Kidney epithelial cell (primary cell): ENCODE measurements at regions not wholly inside any gene's neighbourhood (a gene's known extent, or its start where the extent isn't known, plus 50 kb on each side); places are given as distances from the start of the nearest gene placed in this dataset.
A peak's percentile ranks its signal among the peaks of the same experiment; 100 is the strongest.

Experiments used
- DNase-seq: peaks from one replicate; pipeline ENCODE4 v3.0.0-alpha.2; 2010; ENCODE audit warnings: low read depth
- H3K27me3 ChIP-seq: 2 replicates; pipeline ENCODE4 v1.6.0; 2011; ENCODE audit warnings: low read length; ENCODE audit not compliant: control insufficient read depth, insufficient read depth
- H3K36me3 ChIP-seq: 2 replicates; pipeline ENCODE4 v1.5.1; 2011; ENCODE audit warnings: low read length; ENCODE audit not compliant: control insufficient read depth, insufficient read depth
- H3K4me3 ChIP-seq: 2 replicates; pipeline ENCODE4 v1.5.1; 2011; ENCODE audit warnings: low read depth, mild to moderate bottlenecking, control low read depth, low read length
- CTCF ChIP-seq: IDR thresholded peaks from 2 replicates; pipeline ENCODE4 v1.5.1; 2011; ENCODE audit warnings: mild to moderate bottlenecking, moderate library complexity, low read length, control low read depth, inconsistent platforms; ENCODE audit not compliant: insufficient read depth, poor library complexity, severe bottlenecking

- no peak for TF ChIP-seq CTCF
- Histone ChIP-seq H3K4me3 (no peak overlapping the region), H3K27me3 (no peaks in the 10 kb centered on the region), H3K36me3 (no peaks in the 10 kb centered on the region)
- DNase-seq: no peak
Observed at GRCh38 chr11:127931803-127932202, 655.6 kb downstream of the ETS1 start.

- no peak for DNase-seq
- no peaks in the 10 kb centered on the region for H3K27me3 ChIP-seq
- H3K4me3 ChIP-seq: no peak overlapping the region
- no peak for TF ChIP-seq CTCF
- H3K36me3 ChIP-seq: no peaks in the 10 kb centered on the region
Observed at GRCh38 chr11:127926721-127927120, 660.6 kb downstream of the ETS1 start.

GRCh38 chr11:127925475-127925874, 661.9 kb downstream of the ETS1 start:
- H3K27me3 ChIP-seq: no peaks in the 10 kb centered on the region
- no peak for TF ChIP-seq CTCF
- no peak overlapping the region for H3K4me3 ChIP-seq
- H3K36me3 ChIP-seq: no peaks in the 10 kb centered on the region
- DNase-seq: peak; percentile 48

GRCh38 chr11:127919206-127920000, 668.0 kb downstream of the ETS1 start:
- no peak overlapping the region for H3K4me3 ChIP-seq
- DNase-seq: peak; percentile 65
- no peak for TF ChIP-seq CTCF
- no peaks in the 10 kb centered on the region for H3K27me3 ChIP-seq
- no peaks in the 10 kb centered on the region for H3K36me3 ChIP-seq

- no peak for DNase-seq
- TF ChIP-seq CTCF: no peak
- Histone ChIP-seq H3K27me3 (no peaks in the 10 kb centered on the region), H3K36me3 (no peaks in the 10 kb centered on the region), H3K4me3 (no peak overlapping the region)
Observed at GRCh38 chr11:127902382-127902781, 685.0 kb downstream of the ETS1 start.
